GM08714 (cell line): ENCODE measurements at regions not wholly inside any gene's neighbourhood (a gene's known extent, or its start where the extent isn't known, plus 50 kb on each side); places are given as distances from the start of the nearest gene placed in this dataset.
A peak's percentile ranks its signal among the peaks of the same experiment; 100 is the strongest.
"Not testable (repeated sequence)": the region's sequence is repeated elsewhere in the genome, so short reads cannot be mapped to it uniquely, and the experiment has no call there.

ENCODE experiments used
- H3K4me3 ChIP-seq: fragments of 200-500 bp; sonication (Bioruptor generic); 2 replicates; pipeline ENCODE4 v1.5.1; 2014; ENCODE audit warnings: mild to moderate bottlenecking, low read length, inconsistent platforms
- ZNF274 ChIP-seq: IDR thresholded peaks from 2 replicates; pipeline ENCODE4 v1.6.1; 2012; ENCODE audit warnings: mild to moderate bottlenecking, low read depth, low read length

DNA sequence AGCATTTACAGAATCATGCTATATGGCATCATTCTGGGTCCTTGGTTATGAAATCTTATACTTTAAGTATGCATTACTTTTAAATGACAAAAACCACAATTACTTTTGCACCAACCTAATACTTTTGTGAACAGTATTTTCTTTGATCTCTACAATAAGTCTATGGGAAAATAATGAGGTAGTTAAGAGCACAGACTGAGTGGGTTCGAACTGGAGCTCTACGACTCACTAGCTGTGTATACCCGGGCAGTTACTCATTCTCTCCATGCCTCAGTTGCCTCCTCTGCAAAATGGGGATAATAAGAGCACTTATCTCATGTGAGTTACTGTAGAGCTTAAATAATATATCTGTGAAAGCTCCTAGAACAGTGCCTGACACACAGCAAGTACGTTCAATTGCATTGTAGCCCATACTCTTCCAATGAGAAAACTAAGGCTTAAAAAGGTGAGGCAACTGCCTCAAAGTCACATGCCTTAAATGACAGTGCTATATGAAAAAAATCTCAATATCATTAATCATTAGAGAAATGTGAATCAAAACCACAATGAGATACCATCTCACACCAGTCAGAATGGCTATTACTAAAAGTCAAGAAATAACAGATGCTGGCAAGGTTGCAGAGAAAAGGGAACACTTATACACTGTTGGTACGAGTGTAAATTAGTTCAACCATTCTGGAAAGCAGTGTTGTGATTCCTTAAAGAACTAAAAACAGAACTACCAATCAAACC lies 151.5 kb downstream of the CHIC2 start:
- TF ChIP-seq ZNF274, result no peak
- H3K4me3 ChIP-seq, result no peak overlapping the region

DNA sequence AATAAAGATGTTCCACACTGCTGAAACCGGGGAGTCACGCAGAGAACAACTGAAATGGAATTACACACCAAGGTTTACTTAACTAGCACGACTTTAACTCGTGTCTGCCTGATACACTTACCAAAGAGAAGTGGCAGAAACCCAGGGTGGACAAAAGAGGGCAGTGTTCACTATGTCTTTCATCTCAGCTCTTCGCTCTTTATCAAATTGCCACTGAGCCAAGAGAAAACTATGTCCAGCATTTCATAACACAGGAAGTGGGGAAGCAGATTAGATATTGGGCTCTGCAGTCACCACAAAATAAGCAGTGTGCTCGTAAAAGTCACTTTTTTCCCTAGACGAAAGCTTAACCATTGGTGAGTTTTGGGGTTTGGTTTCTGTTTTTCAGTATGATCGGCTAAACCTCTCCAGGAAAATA lies 155.7 kb downstream of the CHIC2 start:
- no peak for TF ChIP-seq ZNF274
- no peak overlapping the region for H3K4me3 ChIP-seq

DNA sequence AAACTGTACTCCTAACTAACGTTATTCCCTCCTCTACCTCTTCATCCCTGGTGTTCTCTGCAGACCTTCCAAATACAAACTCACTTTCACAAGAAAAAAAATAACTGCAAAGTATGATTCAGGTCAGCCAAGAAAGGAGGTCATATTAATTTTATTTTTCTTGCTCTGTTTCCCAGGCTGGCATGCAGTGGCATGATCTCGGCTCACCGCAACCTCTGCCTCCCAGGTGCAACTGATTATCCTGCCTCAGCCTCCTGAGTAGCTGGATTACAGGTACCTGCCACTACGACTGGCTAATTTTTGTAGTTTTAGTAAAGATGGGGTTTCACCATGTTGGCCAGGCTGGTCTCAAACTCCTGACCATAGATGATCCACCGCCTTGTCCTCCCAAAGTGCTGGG lies 156.6 kb downstream of the CHIC2 start:
- no peak for TF ChIP-seq ZNF274
- no peak overlapping the region for H3K4me3 ChIP-seq

DNA sequence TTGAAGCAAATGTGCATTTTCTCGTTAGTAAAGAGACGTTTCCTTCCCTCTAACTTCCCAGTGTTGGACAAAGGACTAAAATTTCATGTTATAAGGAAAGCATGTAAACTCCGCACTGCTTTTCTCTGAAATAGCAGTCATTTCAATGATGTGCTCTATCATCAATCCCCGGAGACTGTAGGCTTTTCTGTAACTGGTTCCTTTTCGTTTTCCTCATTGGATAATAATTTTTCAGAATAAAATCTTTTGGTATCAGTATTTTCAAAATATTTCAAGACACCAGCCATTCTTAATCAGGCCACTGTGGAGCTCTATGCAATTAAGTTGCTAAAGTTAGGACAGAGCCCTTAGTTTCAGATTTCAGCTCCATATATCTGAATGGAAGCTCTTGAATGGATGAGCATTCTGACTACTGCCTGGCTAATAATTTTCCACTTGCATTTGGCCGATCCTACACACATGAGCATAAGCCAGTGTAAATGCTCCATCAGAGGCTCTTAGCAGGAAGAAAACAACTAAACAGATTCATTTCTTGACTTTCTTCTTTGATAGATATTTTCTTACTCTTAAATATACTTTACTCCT lies 157.7 kb downstream of the CHIC2 start:
- H3K4me3 ChIP-seq, result no peak overlapping the region
- TF ChIP-seq ZNF274, result no peak

DNA sequence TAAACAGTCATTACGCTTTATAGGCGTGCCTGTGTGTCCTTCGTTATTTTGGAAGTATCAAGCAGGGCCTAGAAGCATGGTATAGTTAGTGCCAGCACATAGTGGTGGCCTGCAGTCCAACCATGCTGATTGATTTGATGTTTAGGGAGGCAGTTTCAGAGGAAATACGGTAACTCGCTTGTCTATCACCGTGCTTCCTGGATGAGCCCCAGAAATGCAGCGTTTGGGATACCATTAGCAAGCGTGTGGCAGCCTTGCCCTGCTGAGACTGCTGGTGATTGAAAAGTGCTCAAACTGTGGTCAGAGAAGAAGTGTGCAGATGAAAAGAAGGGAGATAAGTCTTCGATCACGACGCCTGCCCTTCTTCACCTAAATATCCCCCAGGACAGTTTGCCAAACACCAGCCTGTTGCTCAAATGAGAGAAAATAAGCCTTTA lies 158.4 kb downstream of the CHIC2 start:
- peak overlapping the region; percentile 6; the same call in 1 of the 2 replicates for H3K4me3 ChIP-seq
- no peak for TF ChIP-seq ZNF274

DNA sequence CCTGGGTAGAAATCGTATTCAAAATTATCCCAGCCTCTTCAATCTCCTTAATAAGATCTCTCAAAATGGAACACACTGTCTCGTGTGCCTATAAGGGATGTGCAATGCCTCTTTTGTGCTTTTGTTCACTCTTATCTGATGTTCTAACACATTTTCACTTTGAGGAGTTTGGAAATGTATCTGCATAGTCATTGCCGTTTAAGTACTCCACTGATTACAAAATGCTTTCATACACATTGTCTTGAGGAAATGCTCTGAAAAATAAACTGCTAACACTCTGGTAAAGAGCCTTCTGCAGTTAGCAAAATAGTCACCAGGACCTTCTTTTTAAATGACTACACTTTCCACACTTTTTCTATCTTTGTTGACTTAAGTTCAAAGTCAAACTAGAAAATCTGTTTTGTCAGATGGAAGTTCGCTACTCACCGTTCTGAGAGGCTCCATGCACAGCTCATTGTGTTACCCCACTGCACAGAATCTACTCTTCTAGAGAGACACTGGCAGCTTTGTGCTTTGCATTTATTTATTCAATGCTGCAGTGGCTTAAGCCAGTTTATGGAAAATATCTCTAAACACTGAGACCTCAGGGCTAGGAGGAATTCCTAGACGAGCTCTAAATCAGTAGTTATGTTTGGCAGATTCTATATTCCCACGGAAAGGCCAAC lies 159.0 kb downstream of the CHIC2 start:
- H3K4me3 ChIP-seq, result no peak overlapping the region
- TF ChIP-seq ZNF274, result no peak

DNA sequence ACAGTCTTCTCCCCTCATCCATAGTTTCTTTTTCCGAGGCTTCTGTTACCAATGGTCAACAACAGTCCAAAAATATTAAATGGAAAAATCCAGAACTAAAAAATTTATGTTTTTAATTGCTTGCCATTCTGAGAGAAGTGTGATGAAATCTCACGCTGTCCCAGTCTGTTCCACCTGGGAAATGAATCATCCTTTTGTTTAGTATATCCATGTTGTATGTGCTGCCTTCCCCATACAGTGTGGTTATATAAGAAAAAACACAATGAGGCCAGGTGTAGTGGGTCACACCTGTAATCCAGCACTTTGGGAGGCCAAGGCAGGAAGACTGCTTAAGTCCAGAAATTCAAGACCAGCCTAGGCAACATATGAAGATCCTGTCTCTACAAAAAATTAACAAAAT lies 161.6 kb downstream of the CHIC2 start:
- TF ChIP-seq ZNF274, result no peak
- no peak overlapping the region for H3K4me3 ChIP-seq

DNA sequence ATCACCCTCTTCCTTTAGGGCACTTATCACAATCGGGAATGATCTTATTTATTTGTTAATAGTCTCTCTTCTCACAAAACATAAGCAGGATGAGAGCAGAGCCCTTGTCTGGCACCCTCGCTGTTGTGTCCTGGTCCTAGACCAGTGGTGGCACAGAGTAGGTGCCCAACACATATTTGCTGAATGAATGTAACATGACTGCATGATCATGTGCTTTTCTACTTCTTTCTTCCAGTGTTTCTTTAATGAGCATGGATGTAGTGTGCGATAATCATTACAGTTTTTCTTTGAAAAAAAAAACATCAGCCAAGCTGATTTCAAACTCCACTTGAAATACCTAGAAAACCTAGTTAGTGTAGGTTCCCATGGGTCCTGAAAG lies 164.1 kb downstream of the CHIC2 start:
- no peak overlapping the region for H3K4me3 ChIP-seq
- no peak for TF ChIP-seq ZNF274

DNA sequence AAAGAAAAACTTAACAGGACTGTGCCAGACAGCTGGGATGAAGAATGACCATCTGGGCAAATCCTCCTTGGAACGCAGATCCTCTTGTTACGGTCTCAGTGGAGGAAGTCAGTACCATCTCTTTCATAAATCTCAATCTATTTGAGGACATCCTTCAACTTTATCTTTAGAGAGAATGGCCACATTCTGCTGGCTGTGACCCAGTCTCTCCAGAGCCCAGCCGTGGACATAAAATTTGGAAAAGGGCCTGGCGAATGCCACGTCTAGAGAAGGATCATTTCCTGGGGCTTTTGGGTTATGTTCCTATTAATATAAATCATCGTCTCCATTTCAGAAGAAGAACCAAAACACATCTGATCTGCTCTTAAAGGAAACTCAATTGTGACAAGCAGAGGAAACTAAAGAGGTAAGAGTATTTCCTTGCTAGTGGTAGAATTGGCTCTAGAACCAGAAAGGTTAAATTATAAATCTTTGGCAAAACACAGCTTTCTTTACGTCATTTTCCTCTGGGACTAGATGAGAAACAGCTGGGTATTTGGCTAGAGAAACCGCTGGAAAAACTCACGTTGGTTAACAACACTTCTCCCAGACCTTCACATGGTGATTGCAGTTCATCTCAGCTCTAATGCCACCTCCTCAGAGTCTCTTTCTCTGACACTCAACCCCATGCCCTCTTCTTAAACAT lies 164.7 kb downstream of the CHIC2 start:
- no peak overlapping the region for H3K4me3 ChIP-seq
- TF ChIP-seq ZNF274, result no peak

DNA sequence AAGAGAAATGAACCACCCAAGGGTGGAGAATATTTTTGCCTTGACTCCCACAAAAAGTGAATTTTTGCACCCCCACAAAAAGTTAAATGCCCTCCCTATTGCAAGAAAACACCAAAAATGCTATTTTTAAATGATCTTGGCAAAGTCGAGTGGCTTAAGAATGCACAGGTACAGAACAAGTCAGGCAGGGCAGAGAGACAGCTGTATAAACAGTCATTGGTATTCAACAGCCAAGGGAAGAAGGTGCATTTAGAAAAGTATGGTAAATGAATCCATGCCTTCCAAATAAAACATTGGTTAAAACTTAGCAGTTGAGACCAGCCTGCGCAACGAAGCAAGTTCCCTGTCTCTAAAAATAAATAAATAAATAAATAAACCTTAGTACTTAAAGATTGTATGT lies 169.3 kb downstream of the CHIC2 start:
- no peak overlapping the region for H3K4me3 ChIP-seq
- TF ChIP-seq ZNF274, result no peak

DNA sequence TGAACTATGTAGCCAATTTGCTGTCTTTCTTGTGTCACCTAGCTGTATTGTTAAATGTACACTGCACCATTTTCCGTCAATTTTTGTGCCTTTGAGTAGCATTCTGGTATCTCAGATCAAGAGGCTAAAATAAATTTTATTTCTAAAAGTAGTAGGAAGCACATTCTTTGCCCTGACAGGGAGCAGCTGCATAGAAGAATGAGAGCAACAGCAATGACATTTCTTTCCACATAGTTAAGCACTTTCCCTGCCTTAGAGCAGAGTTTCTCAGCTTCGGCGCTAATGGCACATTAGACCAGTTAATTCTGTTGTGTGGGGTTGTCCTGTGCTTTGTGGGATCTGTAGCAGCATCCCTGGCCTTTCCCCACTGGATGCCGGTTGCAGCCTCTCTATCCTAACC lies 173.9 kb downstream of the CHIC2 start:
- no peak overlapping the region for H3K4me3 ChIP-seq
- TF ChIP-seq ZNF274, result no peak

DNA sequence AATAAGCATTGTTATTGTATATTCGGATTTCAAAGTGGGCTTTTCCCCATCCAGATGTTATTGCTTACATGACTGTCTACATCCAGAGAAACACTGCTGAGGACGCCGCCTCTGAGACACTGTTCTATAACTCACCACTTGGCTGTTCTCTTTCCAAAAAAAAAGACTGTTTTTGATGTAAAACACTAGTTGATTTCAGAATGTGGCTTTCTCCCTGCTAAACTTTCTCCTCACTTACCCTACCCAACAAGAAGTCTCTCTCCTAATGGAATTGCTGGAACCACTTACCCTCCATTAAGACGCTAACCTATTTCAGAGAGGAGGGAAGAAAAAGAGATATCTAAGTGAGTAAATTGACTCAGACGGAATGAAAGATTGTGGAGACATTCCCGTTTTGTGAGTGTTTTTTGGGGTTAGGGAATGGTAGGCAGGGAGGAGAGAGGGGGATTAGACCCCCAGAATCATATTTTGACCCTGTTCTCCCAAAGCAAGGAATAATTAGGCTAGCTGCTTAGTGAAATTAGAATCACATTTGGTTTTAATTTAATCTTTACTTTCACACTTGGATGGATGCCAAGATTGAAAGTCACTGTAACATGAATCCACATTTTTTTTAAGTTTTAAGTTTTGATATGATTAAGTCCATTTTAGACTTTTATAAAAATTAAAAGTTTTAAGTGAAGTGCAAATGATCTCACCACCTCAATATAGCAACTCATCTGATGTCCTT lies 174.9 kb downstream of the CHIC2 start:
- H3K4me3 ChIP-seq, result no peak overlapping the region

DNA sequence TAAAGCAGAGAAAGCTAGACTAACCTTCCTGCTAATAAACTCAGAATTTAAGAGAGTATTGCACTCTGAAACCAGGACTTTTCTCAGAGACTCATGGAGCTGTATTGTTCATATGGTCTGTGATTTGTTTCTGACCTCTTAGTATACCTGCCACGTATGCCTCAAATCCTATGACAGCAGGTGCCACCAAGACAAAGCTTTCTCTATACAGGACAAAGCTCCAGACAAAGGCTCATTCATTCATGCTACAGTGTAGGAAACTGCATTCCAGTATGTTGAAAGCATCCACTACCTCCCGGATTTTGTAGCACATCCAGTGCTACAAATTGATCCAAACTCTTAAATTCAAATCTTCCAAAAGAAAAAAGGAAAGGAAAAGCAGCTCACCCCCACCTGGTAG lies 178.3 kb downstream of the CHIC2 start:
- no peak for TF ChIP-seq ZNF274
- H3K4me3 ChIP-seq, result no peak overlapping the region

More for the DNA sequence above, 174.9 kb downstream of the CHIC2 start:
- no peak for TF ChIP-seq ZNF274

DNA sequence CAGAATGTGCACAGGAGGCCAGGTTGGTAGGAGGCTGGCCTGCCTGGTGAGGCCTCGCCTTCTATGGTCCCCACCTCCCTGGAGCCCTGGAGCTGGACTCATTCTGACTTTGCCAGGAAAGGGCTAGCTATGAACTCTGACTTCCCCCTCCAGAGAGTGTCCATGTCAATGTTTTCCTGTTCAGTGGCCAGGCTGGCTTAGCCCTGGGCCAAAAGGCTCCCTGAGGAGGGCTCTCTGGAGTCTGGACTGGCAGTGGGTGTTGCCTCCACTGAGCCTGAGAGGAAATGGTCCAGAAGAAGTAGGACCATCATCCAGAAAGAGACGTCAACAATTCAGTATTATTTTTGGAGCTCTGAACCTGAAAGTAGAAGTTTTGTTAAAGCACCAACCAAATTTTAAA lies 178.7 kb downstream of the CHIC2 start:
- TF ChIP-seq ZNF274, result no peak
- no peak overlapping the region for H3K4me3 ChIP-seq

DNA sequence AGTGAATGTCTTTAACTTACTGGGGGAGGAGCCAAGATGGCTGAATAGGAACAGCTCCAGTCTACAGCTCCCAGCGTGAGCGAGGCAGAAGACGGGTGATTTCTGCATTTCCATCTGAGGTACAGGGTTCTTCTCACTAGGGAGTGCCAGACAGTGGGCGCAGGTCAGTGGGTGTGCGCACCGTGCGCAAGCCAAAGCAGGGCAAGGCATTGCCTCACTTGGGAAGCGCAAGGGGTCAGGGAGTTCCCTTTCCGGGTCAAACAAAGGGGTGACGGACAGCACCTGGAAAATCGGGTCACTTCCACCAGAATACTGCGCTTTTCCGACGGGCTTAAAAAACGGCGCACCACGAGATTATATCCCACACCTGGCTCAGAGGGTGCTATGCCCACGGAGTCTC lies 187.3 kb downstream of the CHIC2 start:
- H3K4me3 ChIP-seq, result not testable (repeated sequence)
